Astrocyte (in vitro differentiated cells and primary cell): ENCODE measurements at regions not wholly inside any gene's neighbourhood (a gene's known extent, or its start where the extent isn't known, plus 50 kb on each side); places are given as distances from the start of the nearest gene placed in this dataset.

Experiments used
- DNase-seq: peaks from one replicate; pipeline ENCODE4 v3.0.0-alpha.2; 2010; ENCODE audit warnings: low read depth
- FAIRE-seq: peaks from 2 replicates; lab custom pipeline; 2011; peaks lifted over from hg19 to GRCh38; lab: Jason Lieb, UNC
- H2AFZ ChIP-seq: 2 replicates; pipeline ENCODE4 v1.6.0; 2012; ENCODE audit warnings: low read depth, low read length, inconsistent platforms
- H3K27ac ChIP-seq: 2 replicates; pipeline ENCODE4 v1.5.1; 2011; ENCODE audit warnings: low read depth, low read length, inconsistent platforms
- H3K27me3 ChIP-seq: 2 replicates; pipeline ENCODE4 v1.6.0; 2011; ENCODE audit warnings: low read length, inconsistent platforms; ENCODE audit not compliant: insufficient read depth
- H3K36me3 ChIP-seq: 2 replicates; pipeline ENCODE4 v1.5.1; 2011; ENCODE audit warnings: low read length, inconsistent platforms; ENCODE audit not compliant: insufficient read depth
- H3K4me1 ChIP-seq: 2 replicates; pipeline ENCODE4 v1.5.1; 2011; ENCODE audit warnings: low read length, inconsistent platforms; ENCODE audit not compliant: insufficient read depth
- H3K4me2 ChIP-seq: 2 replicates; pipeline ENCODE4 v1.6.0; 2012; ENCODE audit warnings: low read length, inconsistent platforms
- H3K4me3 ChIP-seq: 2 replicates; pipeline ENCODE4 v1.5.1; 2011; ENCODE audit warnings: low read depth, mild to moderate bottlenecking, low read length, inconsistent platforms; ENCODE audit not compliant: insufficient read depth
- H3K79me2 ChIP-seq: 2 replicates; pipeline ENCODE4 v1.6.0; 2012; ENCODE audit warnings: mild to moderate bottlenecking, low read length, inconsistent platforms; ENCODE audit not compliant: insufficient read depth
- H3K9ac ChIP-seq: 2 replicates; pipeline ENCODE4 v1.6.0; 2012; ENCODE audit warnings: mild to moderate bottlenecking, low read length, inconsistent platforms
- H3K9me3 ChIP-seq: 2 replicates; pipeline ENCODE4 v1.5.1; 2012; ENCODE audit warnings: low read depth, mild to moderate bottlenecking, low read length, inconsistent platforms; ENCODE audit not compliant: insufficient read depth
- H4K20me1 ChIP-seq: 2 replicates; pipeline ENCODE4 v1.6.0; 2012; ENCODE audit warnings: low read length, inconsistent platforms; ENCODE audit not compliant: insufficient read depth
- H3K27ac Mint-ChIP-seq: one replicate; pipeline ENCODE4 v1.8.0; 2021; ENCODE audit warnings: mild to moderate bottlenecking, mixed read lengths; ENCODE audit not compliant: unreplicated experiment
- H3K27me3 Mint-ChIP-seq: one replicate; pipeline ENCODE4 v1.8.0; 2021; ENCODE audit warnings: low read depth, mixed read lengths; ENCODE audit not compliant: unreplicated experiment
- H3K36me3 Mint-ChIP-seq: one replicate; pipeline ENCODE4 v1.8.0; 2021; ENCODE audit warnings: low read depth, mixed read lengths; ENCODE audit not compliant: unreplicated experiment
- H3K4me1 Mint-ChIP-seq: one replicate; pipeline ENCODE4 v1.8.0; 2021; ENCODE audit warnings: low read depth, mixed read lengths; ENCODE audit not compliant: unreplicated experiment
- H3K4me3 Mint-ChIP-seq: one replicate; pipeline ENCODE4 v1.8.0; 2021; ENCODE audit warnings: mild to moderate bottlenecking, moderate library complexity, mixed read lengths; ENCODE audit not compliant: unreplicated experiment
- H3K9me3 Mint-ChIP-seq: one replicate; pipeline ENCODE4 v1.8.0; 2021; ENCODE audit warnings: mild to moderate bottlenecking, mixed read lengths; ENCODE audit not compliant: unreplicated experiment
- EZH2 ChIP-seq: IDR thresholded peaks from 2 replicates; pipeline ENCODE4 v1.6.1; 2012; ENCODE audit warnings: mild to moderate bottlenecking, low read length, inconsistent platforms; ENCODE audit not compliant: insufficient read depth
- TF ChIP-seq, protein P1 (sequence below): IDR thresholded peaks from 2 replicates; pipeline ENCODE4 v1.5.1; 2011; ENCODE audit warnings: low read depth, mild to moderate bottlenecking, inconsistent platforms, low read length, moderate library complexity; ENCODE audit not compliant: insufficient read depth

- H3K9me3 Mint-ChIP-seq, result peaks cover 6% of the 10 kb centered on the region
- Histone ChIP-seq H3K27ac (no peak overlapping the region), H3K4me2 (no peak overlapping the region), H3K79me2 (no peaks in the 10 kb centered on the region), H3K4me3 (no peak overlapping the region), H3K27me3 (peaks cover 5% of the 10 kb centered on the region), H3K36me3 (no peaks in the 10 kb centered on the region), H4K20me1 (no peaks in the 10 kb centered on the region), H3K4me1 (no peaks in the 10 kb centered on the region), H3K9me3 (no peaks in the 10 kb centered on the region), H2AFZ (no peak overlapping the region), H3K9ac (no peak overlapping the region)
- FAIRE-seq (no peak), DNase-seq (no peak)
- no peaks in the 10 kb centered on the region for H3K36me3 Mint-ChIP-seq
- H3K4me1 Mint-ChIP-seq, result no peaks in the 10 kb centered on the region
- TF ChIP-seq, protein P1, sequence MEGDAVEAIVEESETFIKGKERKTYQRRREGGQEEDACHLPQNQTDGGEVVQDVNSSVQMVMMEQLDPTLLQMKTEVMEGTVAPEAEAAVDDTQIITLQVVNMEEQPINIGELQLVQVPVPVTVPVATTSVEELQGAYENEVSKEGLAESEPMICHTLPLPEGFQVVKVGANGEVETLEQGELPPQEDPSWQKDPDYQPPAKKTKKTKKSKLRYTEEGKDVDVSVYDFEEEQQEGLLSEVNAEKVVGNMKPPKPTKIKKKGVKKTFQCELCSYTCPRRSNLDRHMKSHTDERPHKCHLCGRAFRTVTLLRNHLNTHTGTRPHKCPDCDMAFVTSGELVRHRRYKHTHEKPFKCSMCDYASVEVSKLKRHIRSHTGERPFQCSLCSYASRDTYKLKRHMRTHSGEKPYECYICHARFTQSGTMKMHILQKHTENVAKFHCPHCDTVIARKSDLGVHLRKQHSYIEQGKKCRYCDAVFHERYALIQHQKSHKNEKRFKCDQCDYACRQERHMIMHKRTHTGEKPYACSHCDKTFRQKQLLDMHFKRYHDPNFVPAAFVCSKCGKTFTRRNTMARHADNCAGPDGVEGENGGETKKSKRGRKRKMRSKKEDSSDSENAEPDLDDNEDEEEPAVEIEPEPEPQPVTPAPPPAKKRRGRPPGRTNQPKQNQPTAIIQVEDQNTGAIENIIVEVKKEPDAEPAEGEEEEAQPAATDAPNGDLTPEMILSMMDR, result no peak
- no peak for TF ChIP-seq EZH2
- H3K27me3 Mint-ChIP-seq, result peaks cover 42% of the 10 kb centered on the region
- H3K4me3 Mint-ChIP-seq, result no peak overlapping the region
- H3K27ac Mint-ChIP-seq, result no peak overlapping the region
Observed at GRCh38 chr20:40579701-40580100, 109.3 kb downstream of the MAFB start.

DNA sequence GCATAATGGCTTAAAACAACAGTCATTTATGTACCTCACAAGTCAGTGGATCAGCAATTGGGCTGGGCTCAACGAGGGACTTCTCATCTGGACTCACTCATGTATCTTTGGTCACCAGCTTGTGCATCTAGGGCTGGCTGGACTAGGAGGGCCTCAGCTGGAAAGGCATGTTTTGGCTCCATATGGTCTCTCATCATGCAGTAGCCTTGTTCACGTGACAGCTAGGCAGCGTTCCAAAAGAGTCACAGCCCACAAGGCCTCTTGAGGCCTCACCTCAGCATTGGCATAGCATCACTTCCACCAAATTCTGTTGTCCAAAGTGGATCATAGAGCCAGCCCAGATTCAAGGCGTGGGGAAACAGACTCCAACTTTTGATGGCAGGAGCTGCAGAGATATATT lies 110.1 kb downstream of the MAFB start:
- Histone ChIP-seq H3K27ac (no peak overlapping the region), H3K4me3 (no peak overlapping the region), H3K9ac (no peak overlapping the region), H4K20me1 (no peaks in the 10 kb centered on the region), H3K9me3 (no peaks in the 10 kb centered on the region), H3K36me3 (no peaks in the 10 kb centered on the region), H3K4me1 (no peaks in the 10 kb centered on the region), H3K79me2 (no peaks in the 10 kb centered on the region), H3K27me3 (peaks cover 5% of the 10 kb centered on the region), H2AFZ (no peak overlapping the region), H3K4me2 (no peak overlapping the region)
- H3K9me3 Mint-ChIP-seq, result peaks cover 6% of the 10 kb centered on the region
- no peak overlapping the region for H3K4me3 Mint-ChIP-seq
- H3K27me3 Mint-ChIP-seq, result peaks cover 39% of the 10 kb centered on the region
- H3K36me3 Mint-ChIP-seq, result no peaks in the 10 kb centered on the region
- TF ChIP-seq, protein P1, result no peak
- no peak for TF ChIP-seq EZH2
- H3K4me1 Mint-ChIP-seq, result no peaks in the 10 kb centered on the region
- H3K27ac Mint-ChIP-seq, result no peak overlapping the region
- DNase-seq (no peak), FAIRE-seq (no peak)

- H3K27ac ChIP-seq, result no peak overlapping the region
- H3K4me3 ChIP-seq, result no peak overlapping the region
- Mint-ChIP-seq H3K4me1 (no peaks in the 10 kb centered on the region), H3K27me3 (peaks cover 23% of the 10 kb centered on the region), H3K4me3 (no peak overlapping the region), H3K9me3 (peaks cover 4% of the 10 kb centered on the region), H3K36me3 (no peaks in the 10 kb centered on the region), H3K27ac (no peak overlapping the region)
- no peaks in the 10 kb centered on the region for H4K20me1 ChIP-seq
- no peaks in the 10 kb centered on the region for H3K9me3 ChIP-seq
- H3K79me2 ChIP-seq, result no peaks in the 10 kb centered on the region
- H3K27me3 ChIP-seq, result no peaks in the 10 kb centered on the region
- no peak for TF ChIP-seq EZH2
- TF ChIP-seq, protein P1, result no peak
- no peak overlapping the region for H3K9ac ChIP-seq
- FAIRE-seq (no peak), DNase-seq (no peak)
- H3K36me3 ChIP-seq, result no peaks in the 10 kb centered on the region
- no peak overlapping the region for H3K4me2 ChIP-seq
- no peaks in the 10 kb centered on the region for H3K4me1 ChIP-seq
- H2AFZ ChIP-seq, result no peak overlapping the region
Observed at GRCh38 chr20:40575851-40576250, 113.2 kb downstream of the MAFB start.
